CD4-positive, alpha-beta T cell treated with Interleukin-10 for 1 hour (primary cell): ENCODE measurements at regions not wholly inside any gene's neighbourhood (a gene's known extent, or its start where the extent isn't known, plus 50 kb on each side); places are given as distances from the start of the nearest gene placed in this dataset.

Experiments used
- DNase-seq: peaks from one replicate; pipeline ENCODE4 v3.0.0-alpha.2; 2020

GRCh38 chr4:15130441-15130840 is 128.2 kb downstream of the CPEB2 start:
- no peak for DNase-seq

DNA sequence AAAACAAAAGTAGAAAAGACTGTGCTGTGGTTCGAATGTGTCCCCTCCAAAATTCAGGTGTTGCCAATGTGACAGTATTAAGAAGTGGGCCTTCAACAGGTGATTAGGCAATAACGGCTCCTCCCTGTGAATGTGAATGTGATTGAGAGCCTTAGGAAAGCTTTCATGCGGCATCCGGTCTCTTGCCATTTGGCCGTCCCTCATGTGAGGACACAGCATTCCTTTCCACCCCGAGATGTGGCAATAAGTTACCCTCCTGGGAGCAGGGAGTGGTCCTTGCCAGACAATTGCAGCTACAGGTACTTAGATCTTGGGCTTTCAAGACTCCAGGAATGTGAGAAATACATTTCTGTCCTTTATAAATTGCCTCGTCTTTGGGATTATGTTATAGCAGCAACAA is 129.3 kb downstream of the CPEB2 start:
- DNase-seq, result no peak

DNA sequence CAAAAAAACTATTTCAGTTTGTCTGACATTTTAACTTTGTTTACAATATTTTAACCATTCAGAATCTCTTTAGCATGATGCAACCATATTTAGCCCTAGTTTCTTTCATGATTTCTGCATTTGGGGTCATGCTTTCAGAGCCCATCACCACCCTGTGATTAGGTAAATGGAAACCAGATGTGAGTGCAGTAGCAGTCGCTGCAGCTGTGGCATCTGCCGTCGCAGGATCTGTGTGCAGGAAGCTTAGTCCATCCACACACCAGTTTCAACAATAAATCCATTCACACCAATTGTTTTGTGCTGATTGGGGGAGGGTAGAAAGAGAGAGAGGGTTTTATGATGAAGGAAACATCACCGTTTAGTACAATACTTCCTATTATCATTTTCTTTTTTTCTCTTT is 130.5 kb downstream of the CPEB2 start:
- no peak for DNase-seq

GRCh38 chr4:15139599-15139998 is 137.3 kb downstream of the CPEB2 start:
- DNase-seq, result no peak

DNA sequence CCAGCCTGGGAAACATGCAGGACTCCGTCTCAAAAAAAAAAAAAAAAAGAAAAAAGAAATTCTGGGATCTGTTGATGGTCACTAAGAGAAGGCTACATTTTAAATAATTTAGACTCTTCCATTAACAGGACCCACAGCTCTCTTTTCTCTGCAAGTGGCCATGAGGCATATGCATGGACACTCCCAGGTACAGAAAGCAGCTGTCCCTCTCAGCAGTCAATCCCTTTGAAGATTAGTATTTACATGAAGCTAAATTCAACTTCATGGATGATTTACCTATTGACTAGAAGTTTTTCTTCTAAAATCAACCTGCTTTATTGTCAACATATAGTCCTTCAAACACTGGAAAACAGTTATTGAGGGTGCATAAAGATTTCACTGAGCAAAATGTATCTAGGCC is 139.9 kb downstream of the CPEB2 start:
- DNase-seq, result no peak

GRCh38 chr4:15143551-15143950 is 141.3 kb downstream of the CPEB2 start:
- DNase-seq, result no peak

DNA sequence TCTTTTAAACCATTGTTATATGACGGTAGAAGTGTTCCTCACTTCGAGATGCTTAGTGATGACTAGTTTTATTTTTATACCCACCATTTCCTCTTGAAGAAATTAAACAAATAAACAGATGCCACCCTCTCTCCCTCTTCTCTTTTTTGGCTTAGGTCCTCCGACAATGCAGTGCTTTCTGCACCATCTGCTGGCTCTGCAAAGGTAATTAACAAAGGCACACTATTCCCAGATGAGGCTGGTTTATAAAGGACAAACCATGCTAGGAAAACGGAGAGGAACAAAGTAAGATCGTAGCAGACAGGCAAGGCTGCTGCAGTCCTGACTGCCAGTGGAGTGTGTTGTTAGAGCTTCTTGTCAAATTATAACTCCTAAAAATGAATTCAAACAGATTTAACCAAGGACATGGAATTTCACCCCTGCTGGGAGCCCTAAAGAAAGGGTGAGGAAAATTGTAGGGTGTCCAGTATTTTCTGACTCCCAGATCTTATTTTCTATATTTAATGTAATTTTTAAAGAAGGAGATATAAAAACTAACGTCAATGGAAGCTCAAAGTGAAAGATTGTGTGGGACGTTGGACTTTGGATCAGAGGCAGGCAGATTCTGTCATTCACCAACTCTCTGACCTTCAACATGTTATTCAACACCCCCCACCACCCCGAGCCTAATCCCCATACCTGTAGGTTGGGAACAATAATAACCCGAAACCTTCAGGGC is 142.1 kb downstream of the CPEB2 start:
- DNase-seq, result no peak

- DNase-seq, result no peak
These were observed 142.7 kb downstream of the CPEB2 start for GRCh38 chr4:15144967-15145295.

DNA sequence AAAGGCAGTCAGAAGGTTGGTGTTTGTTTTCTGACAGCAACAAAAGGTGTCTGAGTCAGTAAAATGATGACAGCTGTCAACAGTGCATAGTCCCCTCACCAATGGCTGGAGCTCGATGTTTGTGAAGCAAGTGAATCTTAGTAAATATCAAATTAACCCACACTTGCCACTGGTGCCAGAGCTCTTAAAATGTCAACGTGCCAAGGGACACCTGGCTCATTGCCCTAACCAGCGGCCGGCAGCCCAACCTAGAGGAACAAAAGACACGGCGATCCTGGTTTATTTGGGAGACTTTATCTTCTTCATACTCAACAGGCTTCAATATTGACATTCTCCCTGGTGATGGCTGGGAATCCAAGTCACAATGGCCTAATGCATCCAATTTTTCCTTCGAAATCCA is 143.4 kb downstream of the CPEB2 start:
- no peak for DNase-seq

DNA sequence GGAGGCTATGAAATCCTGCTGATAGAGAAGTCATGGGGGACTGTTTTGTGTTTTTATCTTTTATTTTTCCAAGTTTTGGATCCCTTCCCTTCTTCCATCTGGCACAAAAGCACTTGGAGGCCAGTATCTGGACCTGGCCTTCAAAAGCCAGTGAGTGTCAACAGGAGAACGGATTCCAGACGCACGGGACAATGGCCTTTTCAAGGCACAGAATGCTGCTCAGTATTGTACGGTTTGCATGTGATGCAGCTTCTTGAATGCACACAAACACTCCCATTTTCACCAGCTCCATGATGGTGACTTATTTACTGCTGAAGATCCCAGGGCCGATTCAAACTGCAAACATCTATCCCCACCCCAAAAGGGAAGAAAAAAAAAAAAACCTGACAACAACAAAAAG is 145.4 kb downstream of the CPEB2 start:
- no peak for DNase-seq

DNA sequence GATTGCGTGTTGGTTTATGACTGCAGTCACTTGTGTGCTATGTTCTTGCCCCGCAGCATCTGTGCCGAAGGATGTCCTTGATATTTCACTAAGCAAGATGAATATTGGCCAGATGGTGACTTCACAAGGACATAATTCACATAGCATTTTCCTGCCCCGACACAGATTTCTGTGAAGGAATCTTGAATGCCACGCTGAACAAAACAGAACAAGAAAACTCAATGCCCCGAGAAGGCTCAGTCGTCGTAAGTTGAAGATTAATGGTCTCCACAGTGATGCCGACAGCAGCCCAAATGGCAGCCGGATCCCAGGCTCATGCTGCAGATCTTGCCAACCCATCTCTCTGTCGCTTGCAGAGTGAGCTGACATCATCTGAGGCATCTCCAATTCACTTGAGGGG is 145.9 kb downstream of the CPEB2 start:
- no peak for DNase-seq

DNA sequence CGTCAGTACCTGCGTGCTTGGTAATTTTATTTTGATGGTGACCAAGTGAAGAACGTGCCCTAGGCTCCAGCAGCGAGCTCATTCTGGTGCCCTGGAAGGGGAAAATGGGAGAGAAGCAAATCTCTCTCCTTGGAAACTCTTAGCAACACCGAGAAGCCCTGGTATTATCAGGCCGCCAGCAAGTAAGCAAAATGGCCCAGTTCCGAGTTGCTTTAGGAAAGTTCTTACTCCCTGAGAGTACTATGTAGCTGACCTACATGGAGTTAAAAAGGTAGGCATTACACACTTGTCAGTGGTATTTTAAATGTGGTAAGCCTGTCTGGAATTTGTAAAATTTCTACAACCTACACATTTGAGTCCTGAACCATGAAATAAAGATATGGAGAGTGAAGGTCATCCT is 146.4 kb downstream of the CPEB2 start:
- no peak for DNase-seq

GRCh38 chr4:15149234-15149838 is 147.1 kb downstream of the CPEB2 start:
- no peak for DNase-seq

GRCh38 chr4:15149839-15150592 is 147.7 kb downstream of the CPEB2 start:
- DNase-seq, result no peak

DNA sequence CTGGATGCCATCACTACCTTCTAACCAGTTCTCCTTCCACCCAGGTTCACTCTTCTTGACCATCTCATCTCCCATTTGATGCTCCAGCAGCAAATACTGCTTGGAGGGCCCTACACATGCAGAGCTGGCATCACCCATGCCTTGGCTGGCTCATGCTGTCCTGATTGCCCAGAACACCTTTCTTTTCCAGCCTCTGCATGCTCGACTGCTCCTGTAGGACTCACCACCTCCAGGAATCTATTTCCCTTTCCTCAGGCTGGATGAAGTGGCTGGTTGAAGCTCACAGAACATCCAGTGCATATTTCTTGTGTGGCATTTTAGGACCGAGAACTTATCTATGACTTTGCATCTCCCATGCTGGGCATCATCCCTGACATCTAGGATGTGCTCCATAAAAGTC is 148.3 kb downstream of the CPEB2 start:
- no peak for DNase-seq

GRCh38 chr4:15151033-15151432 is 148.8 kb downstream of the CPEB2 start:
- DNase-seq, result no peak

GRCh38 chr4:15153662-15154061 is 151.4 kb downstream of the CPEB2 start:
- no peak for DNase-seq

DNA sequence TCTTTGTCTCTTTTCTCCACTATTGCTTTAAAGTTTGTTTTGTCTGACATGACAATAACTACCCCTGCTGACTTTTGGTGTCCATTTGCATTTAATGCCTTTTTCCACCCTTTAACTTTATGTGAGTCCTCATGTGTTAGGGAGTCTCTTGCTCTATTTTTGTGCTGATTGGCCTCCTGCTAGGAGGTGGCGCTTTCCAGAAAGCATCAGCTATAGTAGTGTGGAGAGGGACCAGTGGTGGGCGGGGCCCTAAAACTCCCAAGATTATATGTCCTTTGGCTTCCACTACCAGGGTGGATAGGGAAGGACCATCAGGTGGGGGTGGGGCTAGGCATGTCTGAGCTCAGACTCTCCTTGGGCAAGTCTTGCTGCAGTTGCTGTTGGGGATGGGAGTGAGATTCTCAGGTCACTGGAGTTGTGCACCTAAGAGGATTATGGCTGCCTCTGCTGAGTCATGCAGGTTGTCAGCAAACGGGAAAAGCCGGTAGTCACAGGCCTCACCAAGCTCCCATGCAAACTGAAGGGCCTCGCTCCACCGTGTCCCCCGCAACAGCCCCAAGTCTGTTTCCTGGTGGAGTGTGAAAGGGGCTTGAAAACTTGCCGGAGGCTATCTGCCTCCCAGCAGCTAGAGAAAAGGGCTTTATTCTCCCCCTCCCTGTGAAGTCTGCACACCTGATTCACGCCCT is 156.3 kb downstream of the CPEB2 start:
- DNase-seq, result no peak

GRCh38 chr4:15159477-15160019 is 157.3 kb downstream of the CPEB2 start:
- no peak for DNase-seq

DNA sequence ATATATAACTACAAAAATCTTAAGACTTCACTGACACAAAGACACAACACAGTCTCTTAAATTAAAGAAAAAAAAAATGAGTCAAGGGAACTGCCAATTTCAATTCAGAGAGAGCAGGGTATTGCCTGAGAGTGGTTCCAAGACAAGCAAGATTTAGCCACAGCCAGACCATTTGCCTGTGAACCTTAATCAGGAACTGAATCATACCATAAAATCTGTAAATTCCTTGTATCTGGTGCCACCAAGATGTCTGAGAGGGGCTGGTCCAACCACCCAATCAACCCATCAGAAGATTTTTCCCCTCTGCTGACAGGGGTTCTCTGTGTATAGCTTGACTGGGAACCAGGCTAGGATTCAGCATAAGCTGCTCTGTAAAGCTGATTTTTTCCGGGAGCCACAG is 159.2 kb downstream of the CPEB2 start:
- no peak for DNase-seq

DNA sequence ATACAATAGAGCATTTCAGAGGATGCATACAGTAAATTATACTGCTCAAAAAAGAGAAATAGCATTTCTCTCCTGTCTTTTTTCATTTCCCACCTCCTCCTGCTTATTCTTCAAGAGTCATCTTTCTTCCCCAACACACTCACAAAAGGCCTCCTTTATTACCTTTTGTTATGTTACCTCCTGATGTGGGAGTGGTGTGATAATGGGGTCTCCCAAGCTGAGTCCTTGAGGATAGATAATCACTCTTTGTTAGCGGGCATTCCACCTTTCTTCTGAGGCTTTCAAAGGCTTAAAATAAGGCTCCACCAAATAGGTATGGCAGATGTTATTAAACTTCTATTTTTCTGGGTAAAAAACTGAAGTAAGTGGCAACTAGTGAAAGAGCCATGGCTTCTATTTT is 159.8 kb downstream of the CPEB2 start:
- DNase-seq, result no peak

DNA sequence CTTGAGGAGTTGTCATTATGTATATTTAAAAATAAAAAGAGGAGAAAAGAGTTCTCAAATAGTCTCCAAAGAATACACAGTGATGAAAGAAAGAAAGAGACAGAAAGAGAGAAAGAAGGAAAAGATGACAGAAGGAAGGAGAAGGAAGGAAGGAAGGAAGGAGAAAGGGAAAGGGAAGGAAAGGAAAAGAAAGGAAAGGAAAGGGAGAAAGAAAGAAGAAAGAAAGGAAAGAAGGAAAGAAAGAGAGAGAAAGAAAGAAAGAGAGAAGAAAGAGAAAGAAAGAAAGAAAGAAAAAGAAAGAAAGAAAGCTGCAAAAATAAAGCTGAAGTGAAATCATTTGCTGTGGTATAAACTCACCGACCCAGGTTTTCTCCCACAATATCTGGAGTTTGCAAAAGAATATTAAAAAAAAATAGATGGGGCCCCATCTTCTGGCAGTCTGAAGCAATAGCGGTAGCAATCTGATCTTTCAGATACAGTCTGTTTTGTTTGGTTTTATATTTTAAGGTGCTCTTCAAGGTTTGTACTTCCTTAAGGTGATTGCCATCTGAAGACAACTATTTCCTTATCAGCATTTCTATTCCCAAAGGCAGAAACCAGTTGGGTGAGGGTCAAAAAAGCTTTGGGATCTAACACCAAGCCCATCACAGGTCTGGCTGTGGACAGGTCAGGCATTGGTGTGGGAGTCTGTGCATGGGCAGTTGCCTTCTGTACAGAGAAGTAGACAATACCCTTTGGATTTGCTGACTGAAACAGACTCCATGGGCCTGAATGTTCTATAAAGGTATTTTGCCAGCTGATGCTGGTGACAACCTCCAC is 160.4 kb downstream of the CPEB2 start:
- DNase-seq, result no peak

GRCh38 chr4:15163284-15163645 is 161.0 kb downstream of the CPEB2 start:
- no peak for DNase-seq
